HEK293 (cell line): ENCODE measurements at regions not wholly inside any gene's neighbourhood (a gene's known extent, or its start where the extent isn't known, plus 50 kb on each side); places are given as distances from the start of the nearest gene placed in this dataset.

Experiments
- CTCF ChIA-PET: fragments of 350-600 bp; formaldehyde crosslinking; extraction: SDS; loops from one replicate; lab custom pipeline; 2021; ENCODE audit warnings: antibody characterized with exemption; lab: Yijun Ruan, JAX
- POLR2A ChIA-PET: fragments of 300-600 bp; formaldehyde crosslinking; extraction: SDS; loops from one replicate; lab custom pipeline; 2020; ENCODE audit warnings: antibody characterized with exemption, inconsistent platforms; lab: Yijun Ruan, JAX
- H3K27ac ChIP-seq: fragments of 200-500 bp; sonication (Bioruptor generic); 2 replicates; pipeline ENCODE4 v1.5.1; 2014; ENCODE audit warnings: low read depth, low read length, control low read depth, inconsistent platforms; ENCODE audit errors: extremely low read depth
- H3K36me3 ChIP-seq, 2 experiments: fragments of 200-500 bp in 1 of 2; sonication (Bioruptor generic) in 1 of 2; 1 replicate in 1 of 2; 2 replicates in 1 of 2; pipeline ENCODE4 v1.5.1; 2014 to 2017; ENCODE audit warnings: inconsistent platforms in 2 of 2, low read length in 2 of 2; ENCODE audit not compliant: control insufficient read depth in 2 of 2, insufficient read depth in 1 of 2
- H3K4me1 ChIP-seq: fragments of 200-500 bp; sonication (Bioruptor generic); 2 replicates; pipeline ENCODE4 v1.5.1; 2014; ENCODE audit warnings: mild to moderate bottlenecking, low read length, inconsistent platforms; ENCODE audit not compliant: control insufficient read depth, insufficient read depth
- H3K4me3 ChIP-seq: 2 replicates; pipeline ENCODE4 v1.5.1; 2011; ENCODE audit warnings: low read depth, mild to moderate bottlenecking, control low read depth, low read length, moderate library complexity
- H3K9me3 ChIP-seq: fragments of 200-500 bp; sonication (Bioruptor generic); 2 replicates; pipeline ENCODE4 v1.5.1; 2014; ENCODE audit warnings: low read depth, low read length, inconsistent platforms; ENCODE audit not compliant: control insufficient read depth, insufficient read depth
- CTCF ChIP-seq: fragments of 450-650 bp; formaldehyde crosslinking; IDR thresholded peaks from 2 replicates; pipeline ENCODE4 v1.5.1; 2016; ENCODE audit warnings: missing biosample characterization, missing genetic modification characterization
- GFI1B ChIP-seq: fragments of 450-650 bp; formaldehyde crosslinking; IDR thresholded peaks from 2 replicates; pipeline ENCODE4 v1.5.1; 2016; ENCODE audit warnings: missing biosample characterization, missing genetic modification characterization
- GLIS2 ChIP-seq: fragments of 450-650 bp; formaldehyde crosslinking; IDR thresholded peaks from 2 replicates; pipeline ENCODE4 v1.5.1; 2016; ENCODE audit warnings: missing biosample characterization, missing genetic modification characterization
- HOXD13 ChIP-seq: sonication (generic); formaldehyde crosslinking; IDR thresholded peaks from 2 replicates; pipeline ENCODE4 v1.8.0; 2022; ENCODE audit warnings: missing genetic modification reagents, borderline replicate concordance
- KLF1 ChIP-seq: fragments of 450-650 bp; formaldehyde crosslinking; IDR thresholded peaks from 2 replicates; pipeline ENCODE4 v1.5.1; 2016; ENCODE audit warnings: missing biosample characterization, missing genetic modification characterization
- KLF16 ChIP-seq: fragments of 450-650 bp; formaldehyde crosslinking; IDR thresholded peaks from 2 replicates; pipeline ENCODE4 v1.5.1; 2017; ENCODE audit warnings: missing biosample characterization, missing genetic modification characterization
- MZF1 ChIP-seq: fragments of 450-650 bp; formaldehyde crosslinking; IDR thresholded peaks from 2 replicates; pipeline ENCODE4 v1.5.1; 2017; ENCODE audit warnings: missing biosample characterization, missing genetic modification characterization, borderline replicate concordance
- OSR2 ChIP-seq: fragments of 450-650 bp; formaldehyde crosslinking; IDR thresholded peaks from 2 replicates; pipeline ENCODE4 v1.5.1; 2016; ENCODE audit warnings: missing biosample characterization, missing genetic modification characterization
- SCRT2 ChIP-seq: fragments of 450-650 bp; formaldehyde crosslinking; IDR thresholded peaks from 2 replicates; pipeline ENCODE4 v1.5.1; 2016; ENCODE audit warnings: missing biosample characterization, missing genetic modification characterization
- ZBTB21 ChIP-seq: fragments of 450-650 bp; formaldehyde crosslinking; IDR thresholded peaks from 2 replicates; pipeline ENCODE4 v1.5.1; 2017; ENCODE audit warnings: missing biosample characterization, missing genetic modification characterization
- ZFP37 ChIP-seq: fragments of 450-650 bp; formaldehyde crosslinking; IDR thresholded peaks from 2 replicates; pipeline ENCODE4 v1.5.1; 2016; ENCODE audit warnings: missing biosample characterization, missing genetic modification characterization
- ZNF112 ChIP-seq: fragments of 450-650 bp; formaldehyde crosslinking; IDR thresholded peaks from 2 replicates; pipeline ENCODE4 v1.5.0; 2017; ENCODE audit warnings: missing biosample characterization, missing genetic modification characterization
- ZNF121 ChIP-seq: fragments of 450-650 bp; formaldehyde crosslinking; IDR thresholded peaks from 2 replicates; pipeline ENCODE4 v1.5.1; 2016; ENCODE audit warnings: missing biosample characterization, missing genetic modification characterization
- ZNF239 ChIP-seq: fragments of 450-650 bp; formaldehyde crosslinking; IDR thresholded peaks from 2 replicates; pipeline ENCODE4 v1.5.1; 2016; ENCODE audit warnings: missing biosample characterization, missing genetic modification characterization
- ZNF37A ChIP-seq: fragments of 450-650 bp; IDR thresholded peaks from 2 replicates; pipeline ENCODE4 v1.5.1; 2018; ENCODE audit warnings: missing biosample characterization, missing genetic modification characterization
- ZNF416 ChIP-seq: fragments of 450-650 bp; formaldehyde crosslinking; IDR thresholded peaks from 2 replicates; pipeline ENCODE4 v1.5.1; 2016; ENCODE audit warnings: missing biosample characterization, missing genetic modification characterization
- ZNF433 ChIP-seq: fragments of 450-650 bp; formaldehyde crosslinking; IDR thresholded peaks from 2 replicates; pipeline ENCODE4 v1.5.1; 2016; ENCODE audit warnings: missing biosample characterization, missing genetic modification characterization, low read depth
- ZNF473 ChIP-seq: fragments of 450-650 bp; formaldehyde crosslinking; IDR thresholded peaks from 2 replicates; pipeline ENCODE4 v1.5.1; 2017; ENCODE audit warnings: missing biosample characterization, missing genetic modification characterization
- ZNF488 ChIP-seq: fragments of 450-650 bp; formaldehyde crosslinking; IDR thresholded peaks from 2 replicates; pipeline ENCODE4 v1.5.1; 2016; ENCODE audit warnings: missing biosample characterization, missing genetic modification characterization
- ZNF561 ChIP-seq: fragments of 450-650 bp; IDR thresholded peaks from 2 replicates; pipeline ENCODE4 v1.5.1; 2018; ENCODE audit warnings: missing biosample characterization, missing genetic modification characterization, borderline replicate concordance
- ZNF610 ChIP-seq: fragments of 450-650 bp; formaldehyde crosslinking; IDR thresholded peaks from 2 replicates; pipeline ENCODE4 v1.5.1; 2016; ENCODE audit warnings: missing biosample characterization, missing genetic modification characterization, borderline replicate concordance
- ZNF629 ChIP-seq: fragments of 450-650 bp; formaldehyde crosslinking; IDR thresholded peaks from 2 replicates; pipeline ENCODE4 v1.5.1; 2017; ENCODE audit warnings: missing biosample characterization, missing genetic modification characterization
- ZNF660 ChIP-seq: fragments of 450-650 bp; IDR thresholded peaks from 2 replicates; pipeline ENCODE4 v1.5.1; 2018; ENCODE audit warnings: missing biosample characterization, mild to moderate bottlenecking, missing genetic modification characterization
- ZNF664 ChIP-seq: fragments of 450-650 bp; formaldehyde crosslinking; IDR thresholded peaks from 2 replicates; pipeline ENCODE4 v1.5.1; 2016; ENCODE audit warnings: missing biosample characterization, missing genetic modification characterization
- ZNF670 ChIP-seq: fragments of 450-650 bp; formaldehyde crosslinking; IDR thresholded peaks from 2 replicates; pipeline ENCODE4 v1.5.1; 2016; ENCODE audit warnings: missing biosample characterization, missing genetic modification characterization, low read depth
- ZNF843 ChIP-seq: fragments of 450-650 bp; formaldehyde crosslinking; IDR thresholded peaks from 2 replicates; pipeline ENCODE4 v1.5.1; 2016; ENCODE audit warnings: missing biosample characterization, missing genetic modification characterization
- ZSCAN5A ChIP-seq: fragments of 450-650 bp; formaldehyde crosslinking; IDR thresholded peaks from 2 replicates; pipeline ENCODE4 v1.5.1; 2016; ENCODE audit warnings: missing biosample characterization, missing genetic modification characterization
- TF ChIP-seq, protein P1 (sequence below): fragments of 450-650 bp; IDR thresholded peaks from 2 replicates; pipeline ENCODE4 v1.5.1; 2018; ENCODE audit warnings: missing biosample characterization, mild to moderate bottlenecking, missing genetic modification characterization
- TF ChIP-seq, protein P2 (sequence below): fragments of 450-650 bp; formaldehyde crosslinking; IDR thresholded peaks from 2 replicates; pipeline ENCODE4 v1.5.1; 2016; ENCODE audit warnings: missing biosample characterization, missing genetic modification characterization

- no peak for TF ChIP-seq GFI1B (tag by site-specific recombination)
- TF ChIP-seq ZNF664 (tag by site-specific recombination) = no peak
- TF ChIP-seq ZNF629 (tag by site-specific recombination) = no peak
- no peak for TF ChIP-seq ZNF670 (tag by site-specific recombination)
- TF ChIP-seq ZFP37 = no peak
- TF ChIP-seq ZNF488 (tag by site-specific recombination) = no peak
- TF ChIP-seq SCRT2 (tag by site-specific recombination) = no peak
- no peak for TF ChIP-seq ZNF561 (tag by site-specific recombination)
- no peak for TF ChIP-seq ZSCAN5A (tag by site-specific recombination)
- no peak for TF ChIP-seq ZNF473 (tag by site-specific recombination)
- TF ChIP-seq ZBTB21 = no peak
- TF ChIP-seq CTCF (tag by site-specific recombination) = no peak
- no peak for TF ChIP-seq ZNF610 (tag by site-specific recombination)
- TF ChIP-seq ZNF416 (tag by site-specific recombination) = no peak
- TF ChIP-seq GLIS2 (tag by site-specific recombination) = no peak
- H3K36me3 ChIP-seq = no peaks in the 10 kb centered on the region
- no peak overlapping the region for H3K4me3 ChIP-seq
- ChIA-PET CTCF (interaction anchor here (0.6 kb wide), 1 partner anchor 60 kb away, joined by 3 read pairs; no protein-coding TSS in a partner anchor), POLR2A (interaction anchor here (1.3 kb wide), 1 partner anchor 15 kb away, joined by 3 read pairs; no protein-coding TSS in a partner anchor)
- H3K9me3 ChIP-seq = no peaks in the 10 kb centered on the region
- no peaks in the 10 kb centered on the region for H3K4me1 ChIP-seq
- no peak overlapping the region for H3K27ac ChIP-seq
Measured at GRCh38 chr7:41875513-41875912, 172.6 kb upstream of the INHBA start.

GRCh38 chr7:41874201-41874785, 171.4 kb upstream of the INHBA start:
- peaks cover 3% of the 10 kb centered on the region; the same call in 1 of the 2 replicates for H3K4me1 ChIP-seq
- ChIA-PET POLR2A (interaction anchor here (1.3 kb wide), 1 partner anchor 13 kb away, joined by 3 read pairs; no protein-coding TSS in a partner anchor), CTCF (interaction anchor here (0.6 kb wide), 1 partner anchor 169 kb away, joined by 3 read pairs; no protein-coding TSS in a partner anchor)
- no peaks in the 10 kb centered on the region for H3K36me3 ChIP-seq
- no peaks in the 10 kb centered on the region for H3K9me3 ChIP-seq
- H3K4me3 ChIP-seq = no peak overlapping the region
- H3K27ac ChIP-seq = no peak overlapping the region
- no peak for TF ChIP-seq ZNF629 (tag by site-specific recombination)
- TF ChIP-seq KLF16 (tag by site-specific recombination) = no peak
- no peak for TF ChIP-seq ZNF239
- no peak for TF ChIP-seq ZNF112
- TF ChIP-seq KLF1 = no peak
- no peak for TF ChIP-seq ZNF37A (tag by site-specific recombination)
- no peak for TF ChIP-seq ZNF433 (tag by site-specific recombination)
- TF ChIP-seq HOXD13 = no peak
- no peak for TF ChIP-seq SCRT2 (tag by site-specific recombination)
- TF ChIP-seq OSR2 (tag by site-specific recombination) = no peak
- no peak for TF ChIP-seq ZNF843 (tag by site-specific recombination)
- no peak for TF ChIP-seq MZF1 (tag by site-specific recombination)
- no peak for TF ChIP-seq ZNF488 (tag by site-specific recombination)
- TF ChIP-seq ZNF121 (tag by site-specific recombination) = no peak
- TF ChIP-seq, protein P1, sequence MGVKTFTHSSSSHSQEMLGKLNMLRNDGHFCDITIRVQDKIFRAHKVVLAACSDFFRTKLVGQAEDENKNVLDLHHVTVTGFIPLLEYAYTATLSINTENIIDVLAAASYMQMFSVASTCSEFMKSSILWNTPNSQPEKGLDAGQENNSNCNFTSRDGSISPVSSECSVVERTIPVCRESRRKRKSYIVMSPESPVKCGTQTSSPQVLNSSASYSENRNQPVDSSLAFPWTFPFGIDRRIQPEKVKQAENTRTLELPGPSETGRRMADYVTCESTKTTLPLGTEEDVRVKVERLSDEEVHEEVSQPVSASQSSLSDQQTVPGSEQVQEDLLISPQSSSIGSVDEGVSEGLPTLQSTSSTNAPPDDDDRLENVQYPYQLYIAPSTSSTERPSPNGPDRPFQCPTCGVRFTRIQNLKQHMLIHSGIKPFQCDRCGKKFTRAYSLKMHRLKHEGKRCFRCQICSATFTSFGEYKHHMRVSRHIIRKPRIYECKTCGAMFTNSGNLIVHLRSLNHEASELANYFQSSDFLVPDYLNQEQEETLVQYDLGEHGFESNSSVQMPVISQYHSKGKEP (tag by site-specific recombination) = no peak
- TF ChIP-seq, protein P2, sequence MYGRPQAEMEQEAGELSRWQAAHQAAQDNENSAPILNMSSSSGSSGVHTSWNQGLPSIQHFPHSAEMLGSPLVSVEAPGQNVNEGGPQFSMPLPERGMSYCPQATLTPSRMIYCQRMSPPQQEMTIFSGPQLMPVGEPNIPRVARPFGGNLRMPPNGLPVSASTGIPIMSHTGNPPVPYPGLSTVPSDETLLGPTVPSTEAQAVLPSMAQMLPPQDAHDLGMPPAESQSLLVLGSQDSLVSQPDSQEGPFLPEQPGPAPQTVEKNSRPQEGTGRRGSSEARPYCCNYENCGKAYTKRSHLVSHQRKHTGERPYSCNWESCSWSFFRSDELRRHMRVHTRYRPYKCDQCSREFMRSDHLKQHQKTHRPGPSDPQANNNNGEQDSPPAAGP (tag by site-specific recombination) = no peak
- no peak for TF ChIP-seq ZNF660
